ENCODE measurements at regions not wholly inside any gene's neighbourhood (a gene's known extent, or its start where the extent isn't known, plus 50 kb on each side); places are given as distances from the start of the nearest gene placed in this dataset.

- TF ChIP-seq POLR2A (IDR thresholded peaks at IDR 0.05) (no peak), CTCF (IDR thresholded peaks at IDR 0.05) (no peak)
Observed at GRCh38 chr16:26214581-26215174, 522.9 kb downstream of the HS3ST4 start.

Measured in heart left ventricle (tissue), 13 donors.